Heart right ventricle (tissue), 16 donors: ENCODE measurements at regions not wholly inside any gene's neighbourhood (a gene's known extent, or its start where the extent isn't known, plus 50 kb on each side); places are given as distances from the start of the nearest gene placed in this dataset.
A peak's percentile ranks its signal among the peaks of the same experiment; 100 is the strongest.

Experiments
- ATAC-seq, 8 donors: fragments of 200-7000 bp; cut with Tn5 transposase; one replicate each; pipeline ENCODE4 v1.9.1; 2020; ENCODE audit warnings: mild to moderate bottlenecking in 8 of 8, moderate library complexity in 8 of 8, moderate number of reproducible peaks in 1 of 8
- DNase-seq, 2 donors: peaks; one replicate each; pipeline ENCODE4 v3.0.0-alpha.2; 2020
- H3K27ac ChIP-seq, 10 donors: fragments of 200-600 bp; sonication (generic) in 2 of 10; one replicate each; pipeline versions ENCODE4 v1.5.0 to v1.8.0; 2020 to 2022; ENCODE audit warnings: mild to moderate bottlenecking in 3 of 10
- H3K27me3 ChIP-seq, 7 donors: fragments of 200-600 bp; one replicate each; pipeline ENCODE4 v1.8.0; 2021 to 2022; ENCODE audit warnings: mild to moderate bottlenecking in 2 of 7
- H3K36me3 ChIP-seq, 9 donors: fragments of 200-600 bp; sonication (generic) in 1 of 9; one replicate each; pipeline versions ENCODE4 v1.5.0 to v1.8.0; 2020 to 2022; ENCODE audit warnings: mild to moderate bottlenecking in 2 of 9
- H3K4me1 ChIP-seq, 9 donors: fragments of 200-600 bp; sonication (generic) in 1 of 9; one replicate each; pipeline versions ENCODE4 v1.5.0 to v1.8.0; 2020 to 2022; ENCODE audit warnings: mild to moderate bottlenecking in 4 of 9
- H3K4me3 ChIP-seq, 10 donors: fragments of 200-600 bp; sonication (generic) in 2 of 10; one replicate each; pipeline versions ENCODE4 v1.5.0 to v1.8.0; 2020 to 2022; ENCODE audit warnings: mild to moderate bottlenecking in 7 of 10, moderate library complexity in 2 of 10
- H3K9me3 ChIP-seq, 11 donors: fragments of 200-600 bp in 10 of 11; sonication (generic) in 2 of 11; one replicate each; pipeline versions ENCODE4 v1.5.0 to v1.8.0; 2013 to 2022; ENCODE audit warnings: mild to moderate bottlenecking in 2 of 11, control low read depth in 1 of 11, moderate library complexity in 1 of 11
- CTCF ChIP-seq, 9 donors: fragments of 200-600 bp; sonication (generic) in 2 of 9; IDR thresholded peaks; one replicate each; pipeline versions ENCODE4 v1.5.0 to v1.8.0; 2021 to 2022; ENCODE audit warnings: antibody characterized with exemption in 9 of 9, mild to moderate bottlenecking in 5 of 9, moderate library complexity in 1 of 9
- WGBS, 2 donors: extraction: QIAGEN DNeasy Blood & Tissue Kit; methylation state at CpG; one replicate each; pipeline ENCODE4 v1.1.7; 2013; ENCODE audit warnings: inconsistent platforms in 1 of 2; 5-methylcytosine and 5-hydroxymethylcytosine counted together
- intact Hi-C, 10 donors: fragments of 100-400 bp; cut with DNase I; formaldehyde crosslinking; loops; one replicate each; pipeline versions ENCODE4 v1.11.1 to v1.14.2; 2022
- donor health status: Arrhythmogenic right ventricular cardiomyopathy.
- donor health status: ischemic (EF 13 %, LVEDD 7.1; RV severe dilation, severe dysfunction).
- donor health status: healthy with polysubstance abuse.
- donor health status: DM: no; HTN: yes; CAD: no.
- donor health status: DM: no; HTN: no; CAD: no.
- donor health status: ischemic (EF 25% LVEDD 6.9; RV normal size, moderate dysfunction).
- donor health status: ischemic (EF 25% LVEDD 5.7; RV mildly dilated, moderate dysfunction).
- donor health status: healthy.
- donor health status: DM: yes; HTN: yes; CAD: no.
- donor health status: Ischemic cardiomyopathy.
- donor health status: ischemic (EF 35%, LVEDD 5.7; RV mildly dilated, moderate dysfunction).
- donor health status: nonischemic (EF 11% LVEDD 7.7; RV severe dilation, severe dysfunction).
- donor health status: DM: yes; HTN: yes; CAD: no.
- donor health status: PGD.
- donor health status: ischemic (EF 29% LVEDD 5.4; RV normal size, mild dysfunction).
- donor health status: nonischemic (EF 23%, LVEDD 6.1; RV moderate dilation, normal function).

GRCh38 chr2:160630801-160631590 is 137.4 kb upstream of the RBMS1 start:
- ATAC-seq (peak in 7 of 8 donors; percentile 50 to 76 (median 69)), DNase-seq (peak in 1 of 2 donors; percentile 21)
- Histone ChIP-seq H3K36me3 (no peaks in the 10 kb centered on the region), H3K27ac (peak overlapping the region in 6 of 10 donors; percentile 1 to 69 (median 44)), H3K9me3 (no peaks in the 10 kb centered on the region), H3K4me1 (peaks cover 0 to 41% (median 23%) of the 10 kb centered on the region in 9 donors), H3K4me3 (peak overlapping the region in 1 of 10 donors; percentile 4), H3K27me3 (no peaks in the 10 kb centered on the region)
- no peak for TF ChIP-seq CTCF (IDR thresholded peaks at IDR 0.05)
- WGBS, 2 donors, result 36 to 47% methylated on average over 5 of the region's 5 CpGs
- intact Hi-C loops, result no loop called here

- no peak for ATAC-seq
- WGBS, 2 donors, result 55 to 63% methylated on average over 7 of the region's 7 CpGs
- Histone ChIP-seq H3K9me3 (peaks cover 0 to 1% (median 0%) of the 10 kb centered on the region in 11 donors), H3K4me3 (no peak overlapping the region), H3K27ac (no peak overlapping the region), H3K27me3 (no peaks in the 10 kb centered on the region), H3K4me1 (peaks cover 0 to 44% (median 23%) of the 10 kb centered on the region in 9 donors), H3K36me3 (no peaks in the 10 kb centered on the region)
- no peak for TF ChIP-seq CTCF (IDR thresholded peaks at IDR 0.05)
- DNase-seq, result no peak
- intact Hi-C loops, result no loop called here
These were observed 138.7 kb upstream of the RBMS1 start for GRCh38 chr2:160632084-160632975.

- Histone ChIP-seq H3K4me3 (no peak overlapping the region), H3K36me3 (no peaks in the 10 kb centered on the region), H3K27me3 (no peaks in the 10 kb centered on the region), H3K9me3 (peaks cover 0 to 22% (median 7%) of the 10 kb centered on the region in 11 donors), H3K4me1 (peaks cover 0 to 44% (median 23%) of the 10 kb centered on the region in 9 donors), H3K27ac (no peak overlapping the region)
- no peak for TF ChIP-seq CTCF (IDR thresholded peaks at IDR 0.05)
- intact Hi-C loops, result no loop called here
- ATAC-seq (no peak), DNase-seq (no peak)
- 62 to 69% methylated on average over 2 of the region's 2 CpGs for WGBS, 2 donors
These were observed 140.8 kb upstream of the RBMS1 start for GRCh38 chr2:160634436-160634835.

- no peak overlapping the region for H3K4me3 ChIP-seq
These were observed 141.9 kb upstream of the RBMS1 start for GRCh38 chr2:160635488-160635887.

More at GRCh38 chr2:160635488-160635887, 141.9 kb upstream of the RBMS1 start:
- H3K27me3 ChIP-seq, result no peaks in the 10 kb centered on the region
- H3K27ac ChIP-seq, result no peak overlapping the region
- DNase-seq (peak in 1 of 2 donors; percentile 20), ATAC-seq (peak in 7 of 8 donors; percentile 38 to 92 (median 64))
- no peak for TF ChIP-seq CTCF (IDR thresholded peaks at IDR 0.05)
- H3K9me3 ChIP-seq, result peaks cover 0 to 31% (median 13%) of the 10 kb centered on the region in 11 donors
- no peaks in the 10 kb centered on the region for H3K36me3 ChIP-seq
- peaks cover 0 to 41% (median 22%) of the 10 kb centered on the region in 9 donors for H3K4me1 ChIP-seq
- intact Hi-C loops, result no loop called here
- WGBS, 2 donors, result 4 to 7% methylated on average over 2 of the region's 2 CpGs
